Fibroblast of pulmonary artery (primary cell): ENCODE measurements at regions not wholly inside any gene's neighbourhood (a gene's known extent, or its start where the extent isn't known, plus 50 kb on each side); places are given as distances from the start of the nearest gene placed in this dataset.
"Not testable (repeated sequence)": the region's sequence is repeated elsewhere in the genome, so short reads cannot be mapped to it uniquely, and the experiment has no call there.

Source experiments
- DNase-seq: peaks from one replicate; pipeline ENCODE4 v3.0.0-alpha.2; 2010; ENCODE audit warnings: low read depth
- H3K4me3 ChIP-seq: replicated peaks from 2 replicates; pipeline ENCODE4 v1.5.1; 2011; ENCODE audit warnings: low read depth, mild to moderate bottlenecking, control low read depth, low read length, moderate library complexity
- TF ChIP-seq, protein P1 (sequence below): IDR thresholded peaks from 2 replicates; pipeline ENCODE4 v1.5.1; 2011; ENCODE audit warnings: mild to moderate bottlenecking, control low read depth, low read length, inconsistent platforms; ENCODE audit errors: missing control alignments

- TF ChIP-seq, protein P1, sequence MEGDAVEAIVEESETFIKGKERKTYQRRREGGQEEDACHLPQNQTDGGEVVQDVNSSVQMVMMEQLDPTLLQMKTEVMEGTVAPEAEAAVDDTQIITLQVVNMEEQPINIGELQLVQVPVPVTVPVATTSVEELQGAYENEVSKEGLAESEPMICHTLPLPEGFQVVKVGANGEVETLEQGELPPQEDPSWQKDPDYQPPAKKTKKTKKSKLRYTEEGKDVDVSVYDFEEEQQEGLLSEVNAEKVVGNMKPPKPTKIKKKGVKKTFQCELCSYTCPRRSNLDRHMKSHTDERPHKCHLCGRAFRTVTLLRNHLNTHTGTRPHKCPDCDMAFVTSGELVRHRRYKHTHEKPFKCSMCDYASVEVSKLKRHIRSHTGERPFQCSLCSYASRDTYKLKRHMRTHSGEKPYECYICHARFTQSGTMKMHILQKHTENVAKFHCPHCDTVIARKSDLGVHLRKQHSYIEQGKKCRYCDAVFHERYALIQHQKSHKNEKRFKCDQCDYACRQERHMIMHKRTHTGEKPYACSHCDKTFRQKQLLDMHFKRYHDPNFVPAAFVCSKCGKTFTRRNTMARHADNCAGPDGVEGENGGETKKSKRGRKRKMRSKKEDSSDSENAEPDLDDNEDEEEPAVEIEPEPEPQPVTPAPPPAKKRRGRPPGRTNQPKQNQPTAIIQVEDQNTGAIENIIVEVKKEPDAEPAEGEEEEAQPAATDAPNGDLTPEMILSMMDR: no peak
- DNase-seq: no peak
- no peak overlapping the region for H3K4me3 ChIP-seq
Measured at GRCh38 chr1:157370698-157371097, 181.6 kb downstream of the FCRL5 start.

- peak; percentile 64 for DNase-seq
- TF ChIP-seq, protein P1: peak; percentile 87
- H3K4me3 ChIP-seq: no peak overlapping the region
Measured at GRCh38 chr1:157369808-157370521, 182.3 kb downstream of the FCRL5 start.

DNA sequence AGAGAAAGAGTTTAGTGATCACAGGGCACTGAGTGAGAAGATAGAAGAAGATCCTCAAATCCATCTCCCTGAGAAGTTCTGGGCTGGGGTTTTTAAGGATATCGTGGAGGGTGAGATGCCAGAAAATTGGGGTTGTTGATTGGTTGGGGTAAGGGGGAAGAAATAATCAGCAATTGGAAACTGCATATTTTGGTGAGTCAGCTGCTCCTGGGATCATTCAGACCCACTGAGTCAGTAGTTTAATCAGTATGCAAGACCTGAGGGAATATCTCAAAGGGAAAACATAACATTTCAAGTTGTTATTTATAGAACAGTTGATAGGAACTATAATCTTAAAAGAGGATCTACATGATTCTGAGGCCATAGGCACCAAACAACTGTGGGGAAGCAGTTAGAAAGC lies 183.4 kb downstream of the FCRL5 start:
- not testable (repeated sequence) for H3K4me3 ChIP-seq, DNase-seq

DNA sequence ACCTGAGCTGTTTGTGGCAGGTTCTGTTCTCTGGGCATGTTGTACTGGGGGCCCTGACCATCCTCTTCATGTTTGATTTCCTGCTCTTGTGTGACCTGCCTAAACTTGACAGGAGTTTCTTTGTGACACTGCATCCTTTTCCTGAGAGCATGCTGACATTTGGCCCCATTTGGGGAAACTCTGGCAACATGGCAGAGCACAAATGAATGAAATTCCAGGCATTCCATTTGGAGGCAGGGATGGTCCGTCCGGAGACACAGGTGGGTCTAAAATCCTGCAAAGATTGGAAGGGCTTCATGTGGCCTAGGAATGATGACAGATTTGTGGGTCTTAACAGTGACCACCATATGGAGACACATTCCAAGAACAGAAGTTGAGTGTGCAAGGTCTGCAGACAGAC lies 184.0 kb downstream of the FCRL5 start:
- H3K4me3 ChIP-seq: no peak overlapping the region
- TF ChIP-seq, protein P1: no peak
- DNase-seq: no peak

- no peak overlapping the region for H3K4me3 ChIP-seq
- no peak for DNase-seq
- TF ChIP-seq, protein P1: no peak
Measured at GRCh38 chr1:157367870-157368269, 184.4 kb downstream of the FCRL5 start.

DNA sequence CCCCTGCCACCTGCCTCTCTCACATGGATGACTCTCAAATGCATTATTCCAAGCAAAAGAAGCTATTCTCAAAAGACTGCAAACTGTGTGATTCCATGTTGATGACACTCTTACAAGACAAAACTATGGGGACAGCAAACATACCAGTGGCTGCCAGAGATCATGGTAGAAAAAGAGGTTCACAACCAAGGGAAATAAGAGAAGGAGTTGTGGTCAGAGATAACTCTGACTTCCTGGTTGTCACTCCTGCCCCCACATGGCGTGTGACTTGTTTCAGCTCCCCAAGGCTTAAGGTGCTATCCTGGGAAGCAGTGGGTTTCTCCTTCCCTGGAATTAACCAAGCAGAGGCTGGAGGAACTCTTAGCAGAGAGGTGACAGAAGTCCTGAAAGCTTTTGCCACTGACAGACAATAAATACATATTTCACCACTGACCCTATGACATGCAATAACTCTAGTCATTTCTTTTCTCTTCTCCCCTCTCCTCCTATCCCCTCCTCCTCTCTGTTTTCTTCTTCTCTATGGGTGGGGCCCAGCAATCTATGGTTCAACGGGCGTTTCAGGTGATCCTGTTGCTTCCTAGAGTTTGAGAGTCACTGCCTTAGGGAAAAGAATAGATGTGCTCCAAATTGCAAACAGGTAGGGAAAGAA lies 185.1 kb downstream of the FCRL5 start:
- no peak overlapping the region for H3K4me3 ChIP-seq
- TF ChIP-seq, protein P1: no peak
- no peak for DNase-seq

DNA sequence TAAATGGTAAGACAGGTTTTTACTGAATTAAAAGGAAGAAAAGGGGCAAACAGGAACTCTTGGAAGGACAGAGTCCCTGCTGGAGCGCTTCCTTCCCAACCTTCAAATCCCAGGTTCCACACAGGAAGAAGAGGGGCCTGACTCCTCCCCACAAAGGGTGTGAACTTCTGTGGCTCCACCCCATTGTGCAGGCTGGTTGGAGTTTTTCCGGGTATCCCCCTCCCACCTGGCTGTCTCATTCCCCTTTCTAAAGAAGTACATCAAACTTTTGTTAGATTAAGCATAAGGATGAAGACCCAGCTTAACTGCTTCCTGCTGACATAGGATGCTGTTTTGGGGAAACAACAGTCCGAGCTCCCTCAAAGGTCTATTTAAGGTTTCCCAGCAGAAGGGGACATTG lies 187.7 kb downstream of the FCRL5 start:
- TF ChIP-seq, protein P1: no peak
- no peak for DNase-seq
- no peak overlapping the region for H3K4me3 ChIP-seq
